B cell (primary cell): ENCODE measurements at regions not wholly inside any gene's neighbourhood (a gene's known extent, or its start where the extent isn't known, plus 50 kb on each side); places are given as distances from the start of the nearest gene placed in this dataset.

Experiments
- ATAC-seq: fragments of 200-7000 bp; cut with Tn5 transposase; one replicate; pipeline ENCODE4 v1.10.0; 2021; ENCODE audit warnings: low read depth, mild to moderate bottlenecking, moderate number of reproducible peaks, moderate library complexity
- CTCF ChIA-PET: fragments of 350-600 bp; sonication (Branson Sonifier 250); formaldehyde crosslinking; loops from one replicate; lab custom pipeline; 2021; ENCODE audit warnings: antibody characterized with exemption, inconsistent platforms; lab: Charles Lee
- POLR2A ChIA-PET: fragments of 350-600 bp; sonication (Branson Sonifier 250); formaldehyde crosslinking; loops from one replicate; lab custom pipeline; 2021; ENCODE audit warnings: antibody characterized with exemption; lab: Charles Lee
- DNase-seq: peaks from one replicate; pipeline ENCODE4 v3.0.0; 2013
- H2AFZ ChIP-seq: 2 replicates; pipeline ENCODE4 v1.6.1; 2012; ENCODE audit warnings: mild to moderate bottlenecking, low read depth, low read length; ENCODE audit not compliant: insufficient read depth, poor library complexity, severe bottlenecking
- H3K27ac ChIP-seq, 2 donors: 1 replicate in 1 of 2; 2 replicates in 1 of 2; pipeline ENCODE4 v1.5.1; 2012 to 2013; ENCODE audit warnings: low read length in 2 of 2, mild to moderate bottlenecking in 2 of 2, moderate library complexity in 1 of 2
- H3K27me3 ChIP-seq, 4 experiments: fragments of 200-600 bp in 1 of 4; sonication (generic) in 1 of 4; replicated peaks in 1 of 4; 1 replicate in 2 of 4; 2 replicates in 2 of 4; pipeline versions ENCODE4 v1.6.1 to v1.7.0; 2013 to 2016; ENCODE audit warnings: low read length in 3 of 4, mild to moderate bottlenecking in 2 of 4, mixed read lengths in 1 of 4, moderate library complexity in 1 of 4; ENCODE audit not compliant: insufficient read depth in 4 of 4, control insufficient read depth in 3 of 4; ENCODE audit errors: control extremely low read depth in 1 of 4
- H3K36me3 ChIP-seq, 2 experiments: replicated peaks in 1 of 2; 1 replicate in 1 of 2; 2 replicates in 1 of 2; pipeline versions ENCODE4 v1.6.1 to v1.7.1; 2013; ENCODE audit warnings: low read length in 1 of 2; ENCODE audit not compliant: insufficient read depth in 2 of 2, control insufficient read depth in 1 of 2; ENCODE audit errors: control extremely low read depth in 1 of 2, extremely low read depth in 1 of 2
- H3K4me1 ChIP-seq, 2 donors: fragments of 200-600 bp in 1 of 2; sonication (generic) in 1 of 2; 1 replicate in 1 of 2; 2 replicates in 1 of 2; pipeline versions ENCODE4 v1.5.1 to v1.6.1; 2013 to 2017; ENCODE audit warnings: low read length in 2 of 2; ENCODE audit not compliant: control insufficient read depth in 2 of 2, insufficient read depth in 2 of 2
- H3K4me2 ChIP-seq: replicated peaks from 2 replicates; pipeline ENCODE3; 2012; ENCODE audit warnings: mild to moderate bottlenecking, low read depth, low read length; ENCODE audit not compliant: poor library complexity, severe bottlenecking
- H3K4me3 ChIP-seq, 5 experiments: fragments of 200-600 bp in 1 of 5; sonication (generic) in 1 of 5; 1 replicate in 3 of 5; 2 replicates in 2 of 5; pipeline versions ENCODE4 v1.5.1 to v1.7.0; 2011 to 2016; ENCODE audit warnings: low read length in 4 of 5, mild to moderate bottlenecking in 4 of 5, low read depth in 2 of 5, control low read depth in 1 of 5, moderate library complexity in 1 of 5; ENCODE audit not compliant: insufficient read depth in 1 of 5; ENCODE audit errors: control extremely low read depth in 1 of 5, extremely low read depth in 1 of 5
- H3K79me2 ChIP-seq: fragments of 200-600 bp; sonication (generic); one replicate; pipeline ENCODE4 v1.6.0; 2016; ENCODE audit warnings: low read length; ENCODE audit not compliant: control insufficient read depth, insufficient read depth
- H3K9ac ChIP-seq: fragments of 200-600 bp; sonication (generic); 2 replicates; pipeline ENCODE4 v1.6.1; 2017; ENCODE audit warnings: mild to moderate bottlenecking, low read length, moderate library complexity
- H3K9me3 ChIP-seq, 3 donors: one replicate each; pipeline versions ENCODE4 v1.6.1 to v1.7.1; 2013; ENCODE audit warnings: low read length in 2 of 3; ENCODE audit not compliant: control insufficient read depth in 2 of 3, insufficient read depth in 1 of 3; ENCODE audit errors: control extremely low read depth in 1 of 3
- H4K20me1 ChIP-seq: 2 replicates; pipeline ENCODE4 v1.6.0; 2012; ENCODE audit warnings: mild to moderate bottlenecking, low read length; ENCODE audit not compliant: insufficient read depth, control insufficient read depth, poor library complexity, severe bottlenecking
- H3K27ac Mint-ChIP-seq: one replicate; pipeline ENCODE4 v1.8.0; 2021; ENCODE audit warnings: mixed read lengths
- H3K27me3 Mint-ChIP-seq: one replicate; pipeline ENCODE4 v1.8.0; 2021; ENCODE audit warnings: mixed read lengths
- H3K4me1 Mint-ChIP-seq: one replicate; pipeline ENCODE4 v1.8.0; 2021; ENCODE audit warnings: mixed read lengths
- H3K4me3 Mint-ChIP-seq: one replicate; pipeline ENCODE4 v1.8.0; 2021; ENCODE audit warnings: mixed read lengths
- H3K9me3 Mint-ChIP-seq: one replicate; pipeline ENCODE4 v1.8.0; 2022; ENCODE audit warnings: mixed read lengths; ENCODE audit not compliant: insufficient read depth
- EZH2 ChIP-seq: IDR thresholded peaks from 2 replicates; pipeline ENCODE4 v1.6.1; 2012; ENCODE audit warnings: borderline replicate concordance, low read depth, mild to moderate bottlenecking, moderate library complexity, low read length; ENCODE audit not compliant: insufficient read depth, poor library complexity, severe bottlenecking
- WGBS: methylation state at CpG from one replicate; pipeline ENCODE4 v1.1.5; 2013; ENCODE audit warnings: missing lambda C conversion rate; ENCODE audit not compliant: insufficient coverage; 5-methylcytosine and 5-hydroxymethylcytosine counted together
- intact Hi-C: fragments of 100-400 bp; cut with micrococcal nuclease; formaldehyde crosslinking; loops from one replicate; pipeline ENCODE4 v1.10.0; 2022
- TF ChIP-seq, protein P1 (sequence below): fragments of 200-600 bp; IDR thresholded peaks from one replicate; pipeline ENCODE4 v1.8.0; 2022; ENCODE audit warnings: antibody characterized with exemption, mild to moderate bottlenecking

DNA sequence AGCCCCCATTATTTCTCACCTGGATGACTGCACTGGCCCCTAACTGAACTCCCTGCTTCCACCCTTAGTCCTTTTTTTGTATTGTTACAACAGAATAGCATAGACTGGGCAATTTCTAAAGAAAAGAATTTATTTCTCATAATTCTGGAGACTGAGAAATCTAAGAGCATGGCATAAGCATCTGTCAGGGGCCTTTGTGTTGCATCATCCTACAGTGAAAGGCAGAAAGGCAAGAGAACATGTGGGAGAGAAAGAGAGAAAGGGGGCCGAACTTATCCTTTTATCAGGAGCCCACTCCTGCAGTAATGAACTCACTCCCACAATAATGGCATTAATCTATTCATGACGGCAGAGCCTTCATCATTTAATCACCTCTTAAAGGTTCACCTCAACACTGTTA is 122.1 kb downstream of the EFNB1 start:
- Histone ChIP-seq H3K9ac (no peak overlapping the region), H3K4me2 (no peak overlapping the region), H2AFZ (no peak overlapping the region), H3K27ac (no peak overlapping the region), H3K4me3 (no peak overlapping the region), H3K27me3 (no peaks in the 10 kb centered on the region), H3K36me3 (no peaks in the 10 kb centered on the region), H3K79me2 (no peaks in the 10 kb centered on the region), H3K4me1 (no peaks in the 10 kb centered on the region), H3K9me3 (no peaks in the 10 kb centered on the region), H4K20me1 (no peaks in the 10 kb centered on the region)
- ATAC-seq (no peak), DNase-seq (no peak)
- TF ChIP-seq, protein P1, sequence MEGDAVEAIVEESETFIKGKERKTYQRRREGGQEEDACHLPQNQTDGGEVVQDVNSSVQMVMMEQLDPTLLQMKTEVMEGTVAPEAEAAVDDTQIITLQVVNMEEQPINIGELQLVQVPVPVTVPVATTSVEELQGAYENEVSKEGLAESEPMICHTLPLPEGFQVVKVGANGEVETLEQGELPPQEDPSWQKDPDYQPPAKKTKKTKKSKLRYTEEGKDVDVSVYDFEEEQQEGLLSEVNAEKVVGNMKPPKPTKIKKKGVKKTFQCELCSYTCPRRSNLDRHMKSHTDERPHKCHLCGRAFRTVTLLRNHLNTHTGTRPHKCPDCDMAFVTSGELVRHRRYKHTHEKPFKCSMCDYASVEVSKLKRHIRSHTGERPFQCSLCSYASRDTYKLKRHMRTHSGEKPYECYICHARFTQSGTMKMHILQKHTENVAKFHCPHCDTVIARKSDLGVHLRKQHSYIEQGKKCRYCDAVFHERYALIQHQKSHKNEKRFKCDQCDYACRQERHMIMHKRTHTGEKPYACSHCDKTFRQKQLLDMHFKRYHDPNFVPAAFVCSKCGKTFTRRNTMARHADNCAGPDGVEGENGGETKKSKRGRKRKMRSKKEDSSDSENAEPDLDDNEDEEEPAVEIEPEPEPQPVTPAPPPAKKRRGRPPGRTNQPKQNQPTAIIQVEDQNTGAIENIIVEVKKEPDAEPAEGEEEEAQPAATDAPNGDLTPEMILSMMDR: no peak
- no peak for TF ChIP-seq EZH2
- Mint-ChIP-seq H3K4me1 (no peaks in the 10 kb centered on the region), H3K27ac (no peak overlapping the region), H3K4me3 (no peak overlapping the region), H3K9me3 (peaks cover 3% of the 10 kb centered on the region), H3K27me3 (no peaks in the 10 kb centered on the region)
- WGBS: 0% methylated on average over 1 of the region's 2 CpGs
- POLR2A ChIA-PET: no interaction called here
- intact Hi-C loops: no loop called here
- CTCF ChIA-PET: no interaction called here

DNA sequence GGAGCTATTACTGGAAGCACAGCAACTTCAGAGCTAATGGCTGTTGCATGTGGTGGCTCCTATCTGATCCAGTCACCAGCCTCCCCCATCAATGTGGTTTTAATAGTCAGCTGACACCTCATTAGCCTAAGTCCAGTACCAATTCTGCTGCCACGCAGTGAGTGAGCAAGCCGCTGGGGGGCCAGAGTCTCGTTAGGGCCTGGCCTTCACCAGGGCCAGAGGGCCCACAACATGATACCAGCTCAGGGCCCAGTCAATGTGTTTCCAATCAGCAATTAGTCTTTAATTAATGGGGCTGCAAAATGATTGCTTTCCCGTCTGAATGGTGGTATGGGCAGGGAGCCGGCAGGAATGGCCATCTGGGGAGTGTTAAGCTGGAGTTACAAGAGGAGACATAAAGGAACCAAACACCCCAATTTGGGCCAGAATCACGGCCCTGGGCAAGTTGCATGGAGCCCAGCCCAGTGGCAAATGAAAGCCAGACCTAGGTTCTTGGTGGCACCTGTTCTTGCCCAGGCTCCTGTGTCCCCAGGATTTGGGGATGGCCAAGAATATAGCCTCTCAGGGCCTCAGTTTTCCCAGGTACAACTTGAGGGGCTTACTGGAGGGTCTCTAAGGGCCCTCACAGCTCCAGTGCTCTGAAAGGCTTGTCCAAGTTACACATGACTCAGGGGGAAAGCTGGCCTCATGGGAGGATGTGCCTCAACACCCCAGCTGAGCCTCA is 119.2 kb downstream of the EFNB1 start:
- H3K27ac Mint-ChIP-seq: no peak overlapping the region

More for the DNA sequence above, 119.2 kb downstream of the EFNB1 start:
- Histone ChIP-seq H2AFZ (no peak overlapping the region), H4K20me1 (no peaks in the 10 kb centered on the region), H3K4me1 (no peaks in the 10 kb centered on the region), H3K27ac (no peak overlapping the region), H3K9me3 (no peaks in the 10 kb centered on the region), H3K9ac (no peak overlapping the region), H3K4me3 (no peak overlapping the region), H3K79me2 (no peaks in the 10 kb centered on the region), H3K36me3 (no peaks in the 10 kb centered on the region), H3K4me2 (no peak overlapping the region), H3K27me3 (no peaks in the 10 kb centered on the region)
- DNase-seq: no peak
- CTCF ChIA-PET: no interaction called here
- TF ChIP-seq, protein P1: no peak
- no peak for TF ChIP-seq EZH2
- no peaks in the 10 kb centered on the region for H3K9me3 Mint-ChIP-seq
- no peaks in the 10 kb centered on the region for H3K4me1 Mint-ChIP-seq
- 100% methylated on average over 1 of the region's 6 CpGs for WGBS
- no peak for ATAC-seq
- intact Hi-C loops: no loop called here
- H3K4me3 Mint-ChIP-seq: no peak overlapping the region
- no peaks in the 10 kb centered on the region for H3K27me3 Mint-ChIP-seq
- POLR2A ChIA-PET: no interaction called here
